ENCODE measurements at regions not wholly inside any gene's neighbourhood (a gene's known extent, or its start where the extent isn't known, plus 50 kb on each side); places are given as distances from the start of the nearest gene placed in this dataset.

- no peaks in the 10 kb centered on the region; a peak in 1 of 7 replicates for H3K27me3 ChIP-seq (replicated peaks in 1 of 4; ENCODE audit: control insufficient read depth in 3 of 4, extremely low read depth in 1 of 4, insufficient read depth in 3 of 4, low read length in 3 of 4)
- H4K20me1 ChIP-seq (replicated peaks in 1 of 2; ENCODE audit: control insufficient read depth in 1 of 2, insufficient read depth in 2 of 2, low read length in 2 of 2): no peaks in the 10 kb centered on the region
- no peak overlapping the region for H4K5ac ChIP-seq (ENCODE audit: insufficient read length, low read depth, low read length)
- no peak overlapping the region for H2BK12ac ChIP-seq (ENCODE audit: low read depth, low read length)
- no peak overlapping the region for H2AK5ac ChIP-seq (ENCODE audit: low read depth, low read length)
- H3K4me1 ChIP-seq (replicated peaks in 1 of 4; ENCODE audit: control insufficient read depth in 3 of 4, insufficient read depth in 4 of 4, low read length in 3 of 4): peaks cover 3 to 9% (median 6%) of the 10 kb centered on the region in 4 experiments; a peak in 5 of 7 replicates
- H4K91ac ChIP-seq (replicated peaks; ENCODE audit: insufficient read length, low read length): no peak overlapping the region
- CTCF ChIA-PET (ENCODE audit: partially characterized antibody): interaction anchor here (0.6 to 4.2 kb wide), 6 partner anchors 27 to 525 kb away, joined by 3 to 17 read pairs (median 4); no protein-coding TSS in a partner anchor
- 83% methylated on average over 1 of the region's 1 CpG; no CpG with 5 or more reads in 1 of the 2 experiments for WGBS, 2 experiments (ENCODE audit: extremely low coverage in 1 of 2, insufficient coverage in 1 of 2, insufficient read length in 1 of 2, insufficient replicate concordance in 2 of 2, low coverage in 1 of 2, low lambda C conversion rate in 2 of 2, missing lambda C conversion rate in 1 of 2)
- POLR2A ChIA-PET (ENCODE audit: partially characterized antibody): interaction anchor here (1.4 kb wide), 1 partner anchor 27 kb away, joined by 3 read pairs; no protein-coding TSS in a partner anchor
- no peak overlapping the region for H2BK120ac ChIP-seq (replicated peaks; ENCODE audit: low read depth, low read length)
- no peak overlapping the region for H2BK15ac ChIP-seq (ENCODE audit: low read length)
- H3K14ac ChIP-seq (ENCODE audit: insufficient read length): no peak overlapping the region
- H3K4me3 ChIP-seq (ENCODE audit: extremely low read depth in 1 of 4, insufficient read depth in 2 of 4, low read depth in 3 of 4, low read length in 4 of 4): no peak overlapping the region
- H3K9ac ChIP-seq (replicated peaks in 1 of 4; ENCODE audit: extremely low read depth in 1 of 4, low read depth in 3 of 4, low read length in 3 of 4): no peak overlapping the region
- no peak overlapping the region for H3K27ac ChIP-seq (ENCODE audit: low read depth, low read length)
- H4K8ac ChIP-seq (ENCODE audit: extremely low read depth, insufficient read depth, low read length): no peak overlapping the region
- no peak overlapping the region for H3K4me2 ChIP-seq (ENCODE audit: insufficient read depth in 1 of 2, low read depth in 2 of 2, low read length in 2 of 2)
- H3K56ac ChIP-seq (replicated peaks; ENCODE audit: insufficient read length, low read depth, low read length): no peak overlapping the region
- H3K79me1 ChIP-seq (ENCODE audit: low read depth, low read length): no peaks in the 10 kb centered on the region
- H3K79me2 ChIP-seq (ENCODE audit: control insufficient read depth in 1 of 2, insufficient read depth in 2 of 2, low read length in 2 of 2): no peaks in the 10 kb centered on the region
- no peak overlapping the region for H2BK20ac ChIP-seq (ENCODE audit: low read length)
- no peak overlapping the region for H2AFZ ChIP-seq (ENCODE audit: low read length)
- H3K4ac ChIP-seq (replicated peaks; ENCODE audit: insufficient read length, low read depth, low read length): no peak overlapping the region
- H3K23ac ChIP-seq (ENCODE audit: insufficient read length): no peak overlapping the region
- no peaks in the 10 kb centered on the region for H3K36me3 ChIP-seq (ENCODE audit: control insufficient read depth in 2 of 4, insufficient read depth in 4 of 4, low read length in 3 of 4)
- no peaks in the 10 kb centered on the region for H3K23me2 ChIP-seq (ENCODE audit: low read depth, low read length)
- H3K9me3 ChIP-seq (ENCODE audit: insufficient read depth in 2 of 2, low read depth in 1 of 2, low read length in 1 of 2): no peaks in the 10 kb centered on the region
- H3K18ac ChIP-seq (ENCODE audit: extremely low read depth, low read length): no peak overlapping the region
- H2BK5ac ChIP-seq (ENCODE audit: low read depth, low read length): no peak overlapping the region
- FAIRE-seq: no peak
- no peak for DNase-seq (ENCODE audit: low read depth in 1 of 2, low spot score in 2 of 2)
- TF ChIP-seq RFX5 (IDR thresholded peaks at IDR 0.05; ENCODE audit: borderline replicate concordance, low read depth, low read length) (no peak), RBBP5 (IDR thresholded peaks at IDR 0.05; ENCODE audit: borderline replicate concordance, low read depth, low read length) (no peak), EP300 (IDR thresholded peaks at IDR 0.05; ENCODE audit: borderline replicate concordance in 1 of 2, low read depth in 2 of 2, low read length in 2 of 2) (no peak), POLR2AphosphoS5 (IDR thresholded peaks at IDR 0.05; ENCODE audit: low read depth, low read length) (no peak), HDAC2 (IDR thresholded peaks at IDR 0.05; ENCODE audit: borderline replicate concordance in 1 of 2, low read depth in 2 of 2, low read length in 2 of 2) (no peak), TAF1 (IDR thresholded peaks at IDR 0.05; ENCODE audit: low read depth, low read length) (no peak), SP4 (IDR thresholded peaks at IDR 0.05; ENCODE audit: low read length) (no peak), BRCA1 (IDR thresholded peaks at IDR 0.05; ENCODE audit: low read depth, low read length) (no peak), SP2 (IDR thresholded peaks at IDR 0.05; ENCODE audit: low read length) (no peak), RXRA (IDR thresholded peaks at IDR 0.05; ENCODE audit: insufficient read depth, low read depth, low read length) (no peak), ATF3 (IDR thresholded peaks at IDR 0.05; ENCODE audit: insufficient read depth, low read depth, low read length) (no peak)
These were observed 82.4 kb upstream of the ITGB1 start for GRCh38 chr10:33040436-33040835.

Measured in H1 (cell line).